ENCODE measurements at regions not wholly inside any gene's neighbourhood (a gene's known extent, or its start where the extent isn't known, plus 50 kb on each side); places are given as distances from the start of the nearest gene placed in this dataset.

DNA sequence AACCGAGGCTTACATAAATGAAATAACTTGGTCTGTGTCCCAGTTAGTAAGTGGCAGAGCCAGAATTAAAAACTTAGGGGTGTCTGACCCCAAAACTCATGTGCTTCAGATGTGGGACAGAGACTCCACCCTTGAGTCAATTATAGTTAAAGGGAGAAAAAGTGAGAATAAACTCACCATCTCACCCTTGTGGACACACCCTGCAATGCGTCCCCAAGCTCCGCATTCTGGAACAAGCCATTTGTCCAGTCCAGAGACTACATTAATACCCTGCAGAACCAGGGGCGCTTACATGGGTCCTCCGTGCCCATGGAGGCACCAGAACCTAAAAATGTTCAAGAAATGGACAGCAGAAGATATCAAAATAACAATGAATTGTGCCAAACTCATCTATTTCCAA, 207.0 kb upstream of the ZNF507 start:
- TF ChIP-seq, protein P1, sequence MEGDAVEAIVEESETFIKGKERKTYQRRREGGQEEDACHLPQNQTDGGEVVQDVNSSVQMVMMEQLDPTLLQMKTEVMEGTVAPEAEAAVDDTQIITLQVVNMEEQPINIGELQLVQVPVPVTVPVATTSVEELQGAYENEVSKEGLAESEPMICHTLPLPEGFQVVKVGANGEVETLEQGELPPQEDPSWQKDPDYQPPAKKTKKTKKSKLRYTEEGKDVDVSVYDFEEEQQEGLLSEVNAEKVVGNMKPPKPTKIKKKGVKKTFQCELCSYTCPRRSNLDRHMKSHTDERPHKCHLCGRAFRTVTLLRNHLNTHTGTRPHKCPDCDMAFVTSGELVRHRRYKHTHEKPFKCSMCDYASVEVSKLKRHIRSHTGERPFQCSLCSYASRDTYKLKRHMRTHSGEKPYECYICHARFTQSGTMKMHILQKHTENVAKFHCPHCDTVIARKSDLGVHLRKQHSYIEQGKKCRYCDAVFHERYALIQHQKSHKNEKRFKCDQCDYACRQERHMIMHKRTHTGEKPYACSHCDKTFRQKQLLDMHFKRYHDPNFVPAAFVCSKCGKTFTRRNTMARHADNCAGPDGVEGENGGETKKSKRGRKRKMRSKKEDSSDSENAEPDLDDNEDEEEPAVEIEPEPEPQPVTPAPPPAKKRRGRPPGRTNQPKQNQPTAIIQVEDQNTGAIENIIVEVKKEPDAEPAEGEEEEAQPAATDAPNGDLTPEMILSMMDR (IDR thresholded peaks at IDR 0.05) = no peak
- TF ChIP-seq POLR2A (IDR thresholded peaks at IDR 0.05) = no peak
